HPDE6-E6E7 (cell line): ENCODE measurements at regions not wholly inside any gene's neighbourhood (a gene's known extent, or its start where the extent isn't known, plus 50 kb on each side); places are given as distances from the start of the nearest gene placed in this dataset.
"Not testable (repeated sequence)": the region's sequence is repeated elsewhere in the genome, so short reads cannot be mapped to it uniquely, and the experiment has no call there.

Experiments used
- DNase-seq: peaks from one replicate; pipeline ENCODE4 v3.0.0; 2011; ENCODE audit warnings: missing footprints; ENCODE audit errors: extremely low spot score

- no peak for DNase-seq
These were observed 82.0 kb upstream of the HAPLN1 start for GRCh38 chr5:83802686-83803085.

GRCh38 chr5:83800201-83800600 is 79.5 kb upstream of the HAPLN1 start:
- no peak for DNase-seq

- not testable (repeated sequence) for DNase-seq
These were observed 78.4 kb upstream of the HAPLN1 start for GRCh38 chr5:83799020-83799419.

- DNase-seq = no peak
These were observed 68.7 kb upstream of the HAPLN1 start for GRCh38 chr5:83789371-83789770.

- no peak for DNase-seq
These were observed 67.0 kb upstream of the HAPLN1 start for GRCh38 chr5:83787631-83788030.

- DNase-seq = no peak
These were observed 64.6 kb upstream of the HAPLN1 start for GRCh38 chr5:83785176-83785668.

GRCh38 chr5:83780699-83781350 is 60.2 kb upstream of the HAPLN1 start:
- no peak for DNase-seq

- DNase-seq = no peak
These were observed 57.2 kb upstream of the HAPLN1 start for GRCh38 chr5:83777856-83778255.

GRCh38 chr5:83776437-83777031 is 55.9 kb upstream of the HAPLN1 start:
- no peak for DNase-seq
